ENCODE measurements at regions not wholly inside any gene's neighbourhood (a gene's known extent, or its start where the extent isn't known, plus 50 kb on each side); places are given as distances from the start of the nearest gene placed in this dataset.
"Not testable (repeated sequence)": the region's sequence is repeated elsewhere in the genome, so short reads cannot be mapped to it uniquely, and the experiment has no call there.

- no peaks in the 10 kb centered on the region for H3K4me1 ChIP-seq (ENCODE audit: insufficient read depth)
- no peaks in the 10 kb centered on the region for H3K36me3 ChIP-seq (ENCODE audit: insufficient read depth)
- WGBS = 83% methylated on average over 2 of the region's 2 CpGs
- H3K27ac ChIP-seq (ENCODE audit: low read depth) = no peak overlapping the region
- H3K4me3 ChIP-seq (ENCODE audit: low read depth, low read length) = no peak overlapping the region
- no peak for DNase-seq (ENCODE audit: extremely low spot score)
These were observed 79.8 kb upstream of the FHL2 start for GRCh38 chr2:105478670-105479069.

GRCh38 chr2:105477050-105477620 is 78.3 kb upstream of the FHL2 start:
- DNase-seq (ENCODE audit: extremely low spot score); H3K4me1 ChIP-seq (ENCODE audit: insufficient read depth); H3K27ac ChIP-seq (ENCODE audit: low read depth); H3K36me3 ChIP-seq (ENCODE audit: insufficient read depth); H3K4me3 ChIP-seq (ENCODE audit: low read depth, low read length): not testable (repeated sequence)
- 97% methylated on average over 10 of the region's 10 CpGs for WGBS

- Histone ChIP-seq H3K36me3 (ENCODE audit: insufficient read depth) (no peaks in the 10 kb centered on the region), H3K4me3 (ENCODE audit: low read depth, low read length) (no peak overlapping the region), H3K27ac (ENCODE audit: low read depth) (no peak overlapping the region), H3K4me1 (ENCODE audit: insufficient read depth) (no peaks in the 10 kb centered on the region)
- no peak for DNase-seq (ENCODE audit: extremely low spot score)
- WGBS = 88% methylated on average over 5 of the region's 5 CpGs
These were observed 74.2 kb upstream of the FHL2 start for GRCh38 chr2:105473011-105473410.

- Histone ChIP-seq H3K36me3 (ENCODE audit: insufficient read depth) (no peaks in the 10 kb centered on the region), H3K4me1 (ENCODE audit: insufficient read depth) (no peaks in the 10 kb centered on the region)
- WGBS = 73% methylated on average over 5 of the region's 5 CpGs
These were observed 72.1 kb upstream of the FHL2 start for GRCh38 chr2:105470979-105471378.

GRCh38 chr2:105469781-105470180 is 70.9 kb upstream of the FHL2 start:
- Histone ChIP-seq H3K4me1 (ENCODE audit: insufficient read depth) (no peaks in the 10 kb centered on the region), H3K27ac (ENCODE audit: low read depth) (no peak overlapping the region), H3K36me3 (ENCODE audit: insufficient read depth) (no peaks in the 10 kb centered on the region), H3K4me3 (ENCODE audit: low read depth, low read length) (no peak overlapping the region)
- WGBS = 96% methylated on average over 8 of the region's 8 CpGs
- DNase-seq (ENCODE audit: extremely low spot score) = no peak

More at GRCh38 chr2:105470979-105471378, 72.1 kb upstream of the FHL2 start:
- no peak overlapping the region for H3K4me3 ChIP-seq (ENCODE audit: low read depth, low read length)
- DNase-seq (ENCODE audit: extremely low spot score) = no peak
- H3K27ac ChIP-seq (ENCODE audit: low read depth) = no peak overlapping the region

GRCh38 chr2:105468582-105469042 is 69.8 kb upstream of the FHL2 start:
- Histone ChIP-seq H3K4me3 (ENCODE audit: low read depth, low read length) (no peak overlapping the region), H3K27ac (ENCODE audit: low read depth) (no peak overlapping the region), H3K4me1 (ENCODE audit: insufficient read depth) (no peaks in the 10 kb centered on the region), H3K36me3 (ENCODE audit: insufficient read depth) (no peaks in the 10 kb centered on the region)
- WGBS = 86% methylated on average over 8 of the region's 8 CpGs
- no peak for DNase-seq (ENCODE audit: extremely low spot score)

- 78% methylated on average over 2 of the region's 2 CpGs for WGBS
- DNase-seq (ENCODE audit: extremely low spot score) = no peak
- Histone ChIP-seq H3K36me3 (ENCODE audit: insufficient read depth) (no peaks in the 10 kb centered on the region), H3K27ac (ENCODE audit: low read depth) (no peak overlapping the region), H3K4me1 (ENCODE audit: insufficient read depth) (no peaks in the 10 kb centered on the region), H3K4me3 (ENCODE audit: low read depth, low read length) (no peak overlapping the region)
These were observed 65.5 kb upstream of the FHL2 start for GRCh38 chr2:105464325-105464724.

- H3K27ac ChIP-seq (ENCODE audit: low read depth) = no peak overlapping the region
- no peaks in the 10 kb centered on the region for H3K4me1 ChIP-seq (ENCODE audit: insufficient read depth)
- DNase-seq (ENCODE audit: extremely low spot score) = no peak
- 57% methylated on average over 6 of the region's 6 CpGs for WGBS
- no peaks in the 10 kb centered on the region for H3K36me3 ChIP-seq (ENCODE audit: insufficient read depth)
- no peak overlapping the region for H3K4me3 ChIP-seq (ENCODE audit: low read depth, low read length)
These were observed 61.3 kb upstream of the FHL2 start for GRCh38 chr2:105460048-105460732.

GRCh38 chr2:105458076-105458475 is 59.2 kb upstream of the FHL2 start:
- Histone ChIP-seq H3K27ac (ENCODE audit: low read depth) (no peak overlapping the region), H3K4me1 (ENCODE audit: insufficient read depth) (no peaks in the 10 kb centered on the region), H3K4me3 (ENCODE audit: low read depth, low read length) (no peak overlapping the region), H3K36me3 (ENCODE audit: insufficient read depth) (no peaks in the 10 kb centered on the region)
- WGBS = 92% methylated on average over 6 of the region's 6 CpGs
- no peak for DNase-seq (ENCODE audit: extremely low spot score)

GRCh38 chr2:105455488-105456003 is 56.7 kb upstream of the FHL2 start:
- no peaks in the 10 kb centered on the region for H3K36me3 ChIP-seq (ENCODE audit: insufficient read depth)
- no peak overlapping the region for H3K27ac ChIP-seq (ENCODE audit: low read depth)
- no peak overlapping the region for H3K4me3 ChIP-seq (ENCODE audit: low read depth, low read length)
- WGBS = 39% methylated on average over 3 of the region's 3 CpGs
- no peak for DNase-seq (ENCODE audit: extremely low spot score)
- no peaks in the 10 kb centered on the region for H3K4me1 ChIP-seq (ENCODE audit: insufficient read depth)

- H3K27ac ChIP-seq (ENCODE audit: low read depth) = peak overlapping the region; percentile 59
These were observed 56.1 kb upstream of the FHL2 start for GRCh38 chr2:105454801-105455485.

GRCh38 chr2:105451571-105452166 is 52.8 kb upstream of the FHL2 start:
- Histone ChIP-seq H3K4me1 (ENCODE audit: insufficient read depth) (no peaks in the 10 kb centered on the region), H3K4me3 (ENCODE audit: low read depth, low read length) (no peak overlapping the region), H3K27ac (ENCODE audit: low read depth) (no peak overlapping the region), H3K36me3 (ENCODE audit: insufficient read depth) (no peaks in the 10 kb centered on the region)
- no peak for DNase-seq (ENCODE audit: extremely low spot score)
- 85% methylated on average over 5 of the region's 5 CpGs for WGBS

More at GRCh38 chr2:105454801-105455485, 56.1 kb upstream of the FHL2 start:
- WGBS = 61% methylated on average over 6 of the region's 6 CpGs
- no peak overlapping the region for H3K4me3 ChIP-seq (ENCODE audit: low read depth, low read length)
- no peaks in the 10 kb centered on the region for H3K4me1 ChIP-seq (ENCODE audit: insufficient read depth)
- no peak for DNase-seq (ENCODE audit: extremely low spot score)
- no peaks in the 10 kb centered on the region for H3K36me3 ChIP-seq (ENCODE audit: insufficient read depth)

- 53% methylated on average over 6 of the region's 6 CpGs for WGBS
- Histone ChIP-seq H3K36me3 (ENCODE audit: insufficient read depth) (no peaks in the 10 kb centered on the region), H3K27ac (ENCODE audit: low read depth) (no peak overlapping the region), H3K4me3 (ENCODE audit: low read depth, low read length) (no peak overlapping the region), H3K4me1 (ENCODE audit: insufficient read depth) (no peaks in the 10 kb centered on the region)
- no peak for DNase-seq (ENCODE audit: extremely low spot score)
These were observed 51.6 kb upstream of the FHL2 start for GRCh38 chr2:105450471-105450870.

Data from urinary bladder (tissue), 3 donors.